Bronchial epithelial cell (primary cell): ENCODE measurements at regions not wholly inside any gene's neighbourhood (a gene's known extent, or its start where the extent isn't known, plus 50 kb on each side); places are given as distances from the start of the nearest gene placed in this dataset.

Experiments
- DNase-seq: peaks from one replicate; pipeline ENCODE4 v3.0.0-alpha.2; 2010; ENCODE audit warnings: low read depth
- FAIRE-seq: peaks from 2 replicates; lab custom pipeline; 2011; peaks lifted over from hg19 to GRCh38; lab: Jason Lieb, UNC
- H3K27me3 ChIP-seq: 2 replicates; pipeline ENCODE4 v1.5.1; 2011; ENCODE audit warnings: low read length; ENCODE audit not compliant: control insufficient read depth, insufficient read depth
- H3K36me3 ChIP-seq: 2 replicates; pipeline ENCODE4 v1.5.1; 2011; ENCODE audit warnings: low read length; ENCODE audit not compliant: control insufficient read depth, insufficient read depth
- H3K4me3 ChIP-seq: 2 replicates; pipeline ENCODE4 v1.5.1; 2011; ENCODE audit warnings: mild to moderate bottlenecking, low read depth, low read length, control low read depth
- TF ChIP-seq, protein P1 (sequence below): IDR thresholded peaks from 2 replicates; pipeline ENCODE4 v1.5.1; 2011; ENCODE audit warnings: mild to moderate bottlenecking, moderate library complexity, low read length, control low read depth, inconsistent platforms; ENCODE audit not compliant: insufficient read depth, severe bottlenecking

GRCh38 chr2:41970988-41971660, 76.7 kb upstream of the PKDCC start:
- TF ChIP-seq, protein P1, sequence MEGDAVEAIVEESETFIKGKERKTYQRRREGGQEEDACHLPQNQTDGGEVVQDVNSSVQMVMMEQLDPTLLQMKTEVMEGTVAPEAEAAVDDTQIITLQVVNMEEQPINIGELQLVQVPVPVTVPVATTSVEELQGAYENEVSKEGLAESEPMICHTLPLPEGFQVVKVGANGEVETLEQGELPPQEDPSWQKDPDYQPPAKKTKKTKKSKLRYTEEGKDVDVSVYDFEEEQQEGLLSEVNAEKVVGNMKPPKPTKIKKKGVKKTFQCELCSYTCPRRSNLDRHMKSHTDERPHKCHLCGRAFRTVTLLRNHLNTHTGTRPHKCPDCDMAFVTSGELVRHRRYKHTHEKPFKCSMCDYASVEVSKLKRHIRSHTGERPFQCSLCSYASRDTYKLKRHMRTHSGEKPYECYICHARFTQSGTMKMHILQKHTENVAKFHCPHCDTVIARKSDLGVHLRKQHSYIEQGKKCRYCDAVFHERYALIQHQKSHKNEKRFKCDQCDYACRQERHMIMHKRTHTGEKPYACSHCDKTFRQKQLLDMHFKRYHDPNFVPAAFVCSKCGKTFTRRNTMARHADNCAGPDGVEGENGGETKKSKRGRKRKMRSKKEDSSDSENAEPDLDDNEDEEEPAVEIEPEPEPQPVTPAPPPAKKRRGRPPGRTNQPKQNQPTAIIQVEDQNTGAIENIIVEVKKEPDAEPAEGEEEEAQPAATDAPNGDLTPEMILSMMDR = no peak
- H3K27me3 ChIP-seq = no peaks in the 10 kb centered on the region

DNA sequence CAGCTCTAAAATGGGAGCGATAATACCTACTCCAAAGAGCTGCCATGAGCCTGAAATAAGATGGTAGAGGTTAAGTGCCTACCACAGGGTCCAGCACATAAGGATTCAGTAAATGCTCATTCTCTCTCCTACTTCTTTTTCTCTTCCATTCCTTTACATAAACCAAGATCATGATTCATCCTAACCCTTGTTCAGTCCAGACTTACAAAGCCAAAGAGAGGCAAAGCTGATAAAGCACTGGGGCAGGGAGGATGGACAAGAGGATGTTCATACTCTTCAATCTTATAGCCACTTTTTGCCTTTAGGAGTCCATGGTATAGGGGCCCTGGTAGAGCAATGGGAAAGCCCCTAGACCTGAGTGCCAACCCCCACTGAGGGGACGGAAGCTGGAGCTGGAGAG, 75.6 kb upstream of the PKDCC start:
- TF ChIP-seq, protein P1 = no peak
- DNase-seq = no peak
- no peaks in the 10 kb centered on the region for H3K36me3 ChIP-seq
- no peak overlapping the region for H3K4me3 ChIP-seq
- H3K27me3 ChIP-seq = no peaks in the 10 kb centered on the region
- no peak for FAIRE-seq

More at GRCh38 chr2:41970988-41971660, 76.7 kb upstream of the PKDCC start:
- Histone ChIP-seq H3K36me3 (no peaks in the 10 kb centered on the region), H3K4me3 (no peak overlapping the region)
- DNase-seq = no peak
- FAIRE-seq = no peak

DNA sequence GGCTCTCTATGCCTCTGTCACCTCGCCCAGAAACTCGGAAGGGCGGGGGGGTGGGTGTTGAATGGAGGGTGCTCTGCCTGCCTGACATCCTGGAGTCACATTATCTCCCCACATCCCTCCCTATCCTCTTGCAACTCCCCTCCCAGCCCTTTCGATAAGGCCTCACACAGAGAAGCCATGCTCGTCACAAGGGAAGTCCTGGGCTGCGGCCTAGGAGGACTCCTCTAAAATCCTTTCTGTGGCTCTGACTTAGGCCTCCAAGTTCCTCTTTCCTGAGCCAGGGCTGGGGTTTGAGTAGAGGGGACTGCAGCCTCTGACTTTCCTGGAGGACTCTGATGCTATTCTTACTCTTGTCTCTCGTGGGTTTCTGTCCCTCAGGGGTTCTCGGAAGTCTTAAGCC, 75.0 kb upstream of the PKDCC start:
- DNase-seq = no peak
- TF ChIP-seq, protein P1 = no peak
- Histone ChIP-seq H3K27me3 (no peaks in the 10 kb centered on the region), H3K4me3 (no peak overlapping the region), H3K36me3 (no peaks in the 10 kb centered on the region)
- FAIRE-seq = no peak

DNA sequence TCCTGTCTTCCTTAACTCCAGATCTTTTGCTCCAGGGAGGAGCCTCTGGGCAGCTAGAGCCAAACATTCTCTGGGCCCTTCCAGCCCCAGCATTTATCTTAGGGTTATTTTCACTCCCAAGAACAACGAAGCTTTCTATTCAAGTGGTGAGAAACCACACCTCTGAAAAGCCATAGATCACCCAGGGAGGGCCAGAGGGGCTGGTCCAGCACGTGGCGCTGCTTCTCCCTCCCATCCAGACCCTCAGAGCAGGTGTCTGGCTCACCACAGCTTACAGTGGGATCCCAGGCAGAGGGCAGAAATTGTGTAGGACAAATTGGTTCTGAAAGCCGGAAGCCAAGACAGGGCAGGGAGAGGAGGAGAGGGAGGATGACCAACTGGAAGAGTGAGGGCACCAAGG, 74.0 kb upstream of the PKDCC start:
- no peaks in the 10 kb centered on the region for H3K27me3 ChIP-seq
- no peak overlapping the region for H3K4me3 ChIP-seq
- DNase-seq = no peak
- no peak for FAIRE-seq
- H3K36me3 ChIP-seq = no peaks in the 10 kb centered on the region
- TF ChIP-seq, protein P1 = no peak

DNA sequence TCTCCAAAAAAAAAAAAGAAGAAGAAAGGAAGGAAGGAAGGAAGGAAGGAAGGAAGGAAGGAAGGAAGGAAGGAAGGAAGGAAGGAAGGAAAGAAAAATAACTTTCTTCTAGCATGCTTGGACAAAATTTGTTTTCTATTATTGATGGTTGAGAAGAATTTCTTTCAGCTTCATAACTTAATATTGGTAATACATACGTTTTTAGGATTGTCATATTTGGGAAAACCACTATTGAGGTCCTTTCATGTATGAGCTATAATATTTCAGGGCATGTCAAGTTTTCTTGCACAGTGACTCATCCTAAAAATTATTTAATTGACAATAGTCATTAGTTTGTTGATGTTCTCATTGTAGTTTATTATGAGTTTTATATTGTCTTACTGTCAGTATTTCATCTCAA, 66.4 kb upstream of the PKDCC start:
- DNase-seq = no peak
- H3K36me3 ChIP-seq = no peaks in the 10 kb centered on the region
- H3K27me3 ChIP-seq = no peaks in the 10 kb centered on the region
- FAIRE-seq = no peak
- no peak overlapping the region for H3K4me3 ChIP-seq
- TF ChIP-seq, protein P1 = no peak
